ENCODE measurements at regions not wholly inside any gene's neighbourhood (a gene's known extent, or its start where the extent isn't known, plus 50 kb on each side); places are given as distances from the start of the nearest gene placed in this dataset.
A peak's percentile ranks its signal among the peaks of the same experiment; 100 is the strongest.
"Not testable (repeated sequence)": the region's sequence is repeated elsewhere in the genome, so short reads cannot be mapped to it uniquely, and the experiment has no call there.

- no peak for DNase-seq
Measured at GRCh38 chr1:195738966-195739650, 869.1 kb downstream of the KCNT2 start.

DNA sequence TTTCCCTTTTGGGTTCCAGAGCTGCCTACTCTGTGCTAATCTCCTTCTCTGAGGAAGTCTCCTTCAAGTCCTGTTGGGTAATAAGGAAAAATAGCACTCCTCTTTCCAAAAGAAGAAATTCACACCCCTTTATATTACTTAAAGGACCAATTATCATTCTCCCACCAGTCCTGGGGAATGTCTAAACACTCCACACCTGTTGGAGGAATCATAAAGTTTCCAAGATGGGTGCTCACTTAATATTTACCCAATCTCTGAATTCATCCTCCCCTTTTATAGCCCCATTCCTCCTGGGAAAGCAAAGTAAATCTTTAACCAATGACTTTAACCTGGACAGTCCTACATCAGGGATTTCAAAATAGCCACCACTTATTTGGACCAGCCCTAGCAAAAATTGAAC is 873.1 kb downstream of the KCNT2 start:
- no peak for DNase-seq

GRCh38 chr1:195733826-195734225 is 874.4 kb downstream of the KCNT2 start:
- DNase-seq, result peak; percentile 1

DNA sequence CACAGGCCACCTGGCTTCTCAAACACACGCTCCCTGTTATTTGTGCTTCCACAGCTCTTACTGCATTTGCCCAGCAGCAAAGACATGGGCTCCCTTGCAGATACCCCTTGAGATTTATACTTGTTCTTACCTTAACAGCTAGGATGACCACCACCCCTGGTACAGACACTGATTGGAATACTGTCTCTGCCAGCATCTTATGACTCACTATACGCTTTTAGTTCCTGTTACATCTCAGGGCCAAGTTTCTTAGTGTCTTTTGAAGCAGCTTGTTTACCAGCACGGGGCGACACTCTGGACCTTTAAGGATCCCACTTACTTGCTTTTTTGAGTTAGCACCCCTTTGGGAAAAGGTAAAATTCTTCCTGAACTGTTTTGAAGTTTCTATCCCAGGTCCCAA is 874.8 kb downstream of the KCNT2 start:
- no peak for DNase-seq

DNA sequence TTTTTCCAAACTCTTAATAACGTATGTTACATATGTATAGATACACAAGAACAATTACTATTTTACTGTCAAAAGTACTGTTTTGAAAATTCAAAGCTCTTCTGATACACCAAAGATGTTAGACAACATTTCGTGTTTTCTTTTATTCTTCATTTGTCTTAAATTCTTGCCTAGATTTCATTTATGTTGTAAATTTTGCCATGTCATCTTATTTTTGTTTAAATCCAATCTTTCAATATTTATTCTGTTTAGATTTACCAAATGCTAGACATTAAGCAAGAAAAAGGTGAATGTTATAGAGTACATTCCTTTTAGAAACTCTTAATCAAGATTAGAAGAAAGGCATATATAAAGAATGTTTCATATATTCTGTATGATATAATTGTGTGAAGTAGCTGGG is 876.9 kb downstream of the KCNT2 start:
- DNase-seq, result no peak

GRCh38 chr1:195723796-195724194 is 884.4 kb downstream of the KCNT2 start:
- DNase-seq, result no peak

GRCh38 chr1:195722852-195723795 is 885.1 kb downstream of the KCNT2 start:
- not testable (repeated sequence) for DNase-seq

DNA sequence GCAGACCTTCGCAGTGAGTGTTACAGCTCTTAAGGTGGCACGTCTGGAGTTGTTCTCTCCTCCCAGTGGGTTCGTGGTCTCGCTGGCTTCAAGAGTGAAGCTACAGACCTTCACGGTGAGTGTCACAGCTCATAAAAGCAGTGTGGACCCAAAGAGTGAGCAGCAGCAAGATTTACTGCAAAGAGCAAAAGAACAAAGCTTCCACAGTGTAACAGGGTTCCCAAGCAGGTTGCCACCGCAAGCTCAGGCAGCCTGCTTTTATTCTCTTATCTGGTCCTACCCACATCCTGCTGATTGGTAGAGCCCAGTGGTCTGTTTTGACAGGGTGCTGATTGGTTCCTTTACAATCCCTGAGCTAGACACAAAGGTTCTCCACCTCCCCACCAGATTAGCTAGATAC is 886.1 kb downstream of the KCNT2 start:
- not testable (repeated sequence) for DNase-seq

DNA sequence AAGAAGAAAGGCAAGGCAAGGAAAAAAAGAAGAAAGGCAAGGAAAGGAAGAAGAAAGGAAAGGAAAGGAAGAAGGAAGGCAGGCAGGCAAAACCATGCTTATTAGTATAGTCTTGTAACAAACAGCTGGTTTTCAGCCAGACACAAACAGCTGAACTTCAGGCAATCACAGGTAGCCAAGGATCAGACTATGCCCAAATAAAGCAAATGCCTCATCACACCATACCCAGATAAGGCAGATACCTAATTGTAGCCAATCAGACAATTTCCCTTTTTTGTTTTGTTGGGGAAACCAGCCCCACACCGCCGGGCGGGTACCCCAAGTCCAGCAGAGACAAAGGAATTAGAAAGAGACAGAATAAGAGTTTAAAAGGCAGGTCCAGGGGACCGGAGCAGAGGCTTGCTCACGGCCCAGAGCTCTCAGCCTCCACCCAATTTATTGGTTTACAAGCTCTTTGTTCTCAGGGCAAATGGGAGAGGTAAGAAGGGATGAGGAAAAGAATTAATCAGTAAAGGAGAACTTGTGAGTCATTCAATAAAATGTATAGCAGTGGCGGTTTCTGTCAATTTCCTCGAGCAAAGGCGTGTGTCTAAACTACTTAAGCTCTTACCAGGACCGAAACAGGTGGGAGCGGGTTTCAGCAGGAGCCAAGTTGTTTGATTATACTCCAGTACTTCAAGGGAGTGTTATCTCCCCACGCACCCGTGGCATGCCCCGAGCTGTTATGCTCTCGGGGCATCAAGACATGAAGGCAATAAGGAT is 886.8 kb downstream of the KCNT2 start:
- no peak for DNase-seq

DNA sequence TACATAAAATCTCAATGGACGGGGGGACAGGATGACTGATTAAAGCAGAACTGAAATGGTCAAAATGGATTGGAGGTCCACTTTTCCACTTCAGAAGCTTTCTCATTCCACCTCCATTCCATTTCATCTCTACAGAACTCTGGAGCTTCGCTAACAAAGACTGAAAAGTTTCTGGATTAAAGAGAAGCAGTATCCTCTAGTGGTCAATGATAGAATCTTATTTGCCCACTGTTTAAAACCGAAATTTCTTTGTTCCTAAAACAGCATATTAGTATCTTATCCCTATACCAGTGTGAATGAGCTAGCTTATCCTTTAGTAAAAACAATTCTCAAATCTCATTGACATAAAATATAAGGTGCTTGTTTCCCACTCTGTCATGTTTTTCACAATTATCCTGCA is 890.6 kb downstream of the KCNT2 start:
- peak; percentile 57 for DNase-seq

DNA sequence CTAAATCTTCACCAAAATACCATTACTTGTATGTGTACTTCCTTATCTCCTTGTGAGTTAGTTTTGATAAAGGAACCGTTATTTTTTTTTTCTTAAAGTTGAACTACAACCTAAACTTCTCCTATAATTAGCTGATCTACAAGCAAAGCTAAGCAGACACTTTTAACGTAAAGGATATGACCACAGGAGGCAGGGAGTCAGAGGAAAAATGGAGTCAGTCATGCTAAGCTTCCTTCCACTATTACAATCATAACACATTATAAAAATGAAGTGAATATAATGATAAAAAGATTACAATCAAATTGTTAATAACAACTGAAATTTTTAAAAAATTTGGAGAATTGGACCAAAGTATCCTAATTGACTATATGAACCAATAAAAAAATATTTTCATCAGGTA is 892.6 kb downstream of the KCNT2 start:
- DNase-seq, result no peak

DNA sequence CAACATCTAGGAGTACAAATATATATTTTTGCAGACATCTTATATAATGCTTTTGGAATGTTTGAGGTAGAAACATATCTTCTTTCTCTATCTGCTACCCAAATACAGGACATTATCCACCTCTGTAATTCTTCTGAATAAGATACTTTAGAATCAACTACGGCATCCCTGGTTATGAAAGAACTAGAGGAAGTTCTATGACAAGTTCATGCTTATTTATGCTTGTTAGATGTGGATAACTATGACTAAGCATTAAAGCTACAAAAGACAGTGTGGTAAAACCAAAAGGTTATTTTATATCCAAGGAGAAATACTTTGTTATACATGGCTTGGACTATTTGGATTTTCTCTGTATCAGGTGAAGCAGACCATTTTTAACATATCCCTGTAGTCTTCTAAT is 894.0 kb downstream of the KCNT2 start:
- DNase-seq, result peak; percentile 80

GRCh38 chr1:195709821-195710220 is 898.4 kb downstream of the KCNT2 start:
- peak; percentile 90 for DNase-seq

DNA sequence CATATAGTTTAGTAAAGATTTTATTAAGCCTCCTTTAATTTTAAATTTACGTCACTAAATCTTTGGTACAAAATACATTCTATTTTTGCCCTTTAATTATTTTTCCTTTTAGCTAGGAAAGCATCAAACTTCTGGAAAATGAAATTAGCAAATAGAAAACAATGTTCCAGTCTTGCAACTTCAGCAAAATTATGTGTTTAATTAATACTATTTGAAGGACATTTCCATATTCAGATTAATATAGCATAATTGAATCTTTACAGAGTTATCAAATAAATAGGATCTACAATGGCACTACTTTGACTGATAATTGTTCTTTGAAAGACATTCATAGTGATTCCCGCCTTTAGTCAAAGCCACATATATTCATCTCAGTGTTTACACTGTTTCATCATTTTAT is 904.2 kb downstream of the KCNT2 start:
- DNase-seq, result no peak

GRCh38 chr1:195701149-195701548 is 907.1 kb downstream of the KCNT2 start:
- DNase-seq, result no peak

GRCh38 chr1:195697130-195697529 is 911.1 kb downstream of the KCNT2 start:
- DNase-seq, result no peak

DNA sequence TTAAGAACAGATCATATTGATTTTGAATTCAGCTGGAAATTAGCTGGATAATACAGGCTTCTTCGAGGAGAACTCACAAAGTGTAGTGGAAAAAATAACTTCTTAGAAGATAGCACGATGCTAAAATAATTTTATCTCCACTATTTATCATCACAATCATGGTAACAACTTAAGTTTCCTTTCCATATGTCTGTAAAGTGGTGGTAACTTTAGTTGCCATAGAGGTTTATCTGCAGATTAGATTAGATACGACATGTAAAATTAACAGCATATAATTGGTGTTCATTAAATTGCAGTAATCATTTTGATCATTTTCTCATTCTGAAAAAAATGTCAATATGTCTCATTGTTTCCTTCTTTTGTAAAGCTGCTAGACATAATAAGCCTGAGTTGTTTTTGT is 921.5 kb downstream of the KCNT2 start:
- DNase-seq, result no peak

DNA sequence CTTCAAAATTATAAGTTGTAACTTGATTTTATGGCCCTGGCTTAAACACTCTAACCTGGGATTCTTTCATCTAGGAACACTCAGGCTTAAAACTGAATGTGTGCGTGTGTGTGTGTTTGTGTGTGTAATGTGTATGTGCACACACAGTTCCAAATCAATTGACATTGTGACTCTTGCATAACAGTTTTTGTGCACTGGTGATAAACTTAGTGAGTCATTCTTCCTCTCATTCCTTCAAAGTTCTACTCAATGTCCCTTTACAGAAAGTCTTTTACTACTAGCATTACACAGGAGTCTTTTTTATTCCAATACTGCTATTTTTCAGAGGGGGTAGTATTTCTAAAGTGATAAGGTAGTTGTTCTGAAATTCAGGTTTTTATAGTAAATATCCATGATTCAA is 943.6 kb downstream of the KCNT2 start:
- DNase-seq, result peak; percentile 69

DNA sequence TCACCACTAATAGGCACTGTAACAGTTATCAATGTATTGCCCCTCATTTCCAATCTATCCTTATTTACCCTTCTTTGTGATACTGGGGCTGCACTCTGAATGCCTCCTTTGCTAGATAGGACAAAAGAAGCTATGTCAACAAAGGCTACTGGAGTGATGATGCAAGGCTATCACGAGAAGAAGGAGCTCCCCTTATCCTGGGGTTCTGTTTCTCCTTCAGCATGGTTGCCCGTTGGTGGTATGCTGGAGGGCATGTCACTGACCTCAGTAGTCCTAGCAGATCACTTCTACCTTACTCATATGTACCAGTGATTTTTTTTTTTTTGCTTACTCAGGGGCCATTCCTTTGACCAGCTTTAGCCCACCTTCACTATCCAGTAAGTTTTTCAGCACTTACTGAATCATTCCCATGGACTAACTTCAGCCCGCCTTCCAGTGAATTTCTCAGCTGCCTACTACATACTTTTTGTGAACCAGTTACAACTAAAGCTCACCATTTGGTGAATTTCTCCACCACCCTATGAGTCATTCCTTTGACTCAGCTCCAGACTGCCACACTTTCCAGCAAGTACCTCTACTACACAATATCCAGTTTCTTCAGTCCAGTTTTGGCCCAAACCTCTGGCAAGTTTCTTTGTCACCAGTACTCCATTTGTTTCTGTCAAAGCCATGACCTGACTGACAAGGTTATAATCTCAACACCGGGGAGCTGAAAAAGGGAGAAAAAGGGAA is 944.5 kb downstream of the KCNT2 start:
- peak; percentile 73 for DNase-seq

GRCh38 chr1:195656780-195657179 is 951.5 kb downstream of the KCNT2 start:
- DNase-seq, result no peak

- not testable (repeated sequence) for DNase-seq
Measured at GRCh38 chr1:195648875-195649274, 959.4 kb downstream of the KCNT2 start.

DNA sequence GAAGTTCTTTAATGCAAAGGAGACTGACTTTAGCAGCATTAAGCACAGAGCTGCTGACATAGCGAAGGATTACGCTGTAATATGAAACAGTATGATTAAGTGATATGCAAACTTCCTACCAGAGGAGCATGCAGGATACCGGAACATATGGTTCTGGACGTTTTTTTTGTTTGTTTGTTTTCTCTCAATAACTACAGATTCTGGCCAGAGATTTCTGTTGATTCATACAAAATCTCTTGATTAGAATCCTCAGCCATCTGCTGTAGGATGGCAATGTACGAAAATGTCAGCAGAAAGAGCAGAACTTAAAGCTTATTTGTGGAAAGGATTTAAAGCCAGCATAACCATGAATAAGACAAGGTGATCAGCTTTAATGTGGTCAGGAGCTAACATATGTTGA is 970.7 kb downstream of the KCNT2 start:
- DNase-seq, result no peak

GRCh38 chr1:195618287-195618686 is 990.0 kb downstream of the KCNT2 start:
- peak; percentile 68 for DNase-seq
